GM12878 (cell line): ENCODE measurements at regions not wholly inside any gene's neighbourhood (a gene's known extent, or its start where the extent isn't known, plus 50 kb on each side); places are given as distances from the start of the nearest gene placed in this dataset.

ENCODE experiments used
- ATAC-seq: fragments of 200-7000 bp; cut with Tn5 transposase; 3 replicates; pipeline ENCODE4 v1.9.1; 2020; ENCODE audit warnings: mild to moderate bottlenecking, moderate library complexity
- BruUV-seq: library from RNA; stranded (reverse); fragments of 400-500 nt; replicated peaks from 2 replicates; lab custom pipeline; 2021; lab: Mats Ljungman, UMichigan
- CTCF ChIA-PET: fragments of 300-600 bp; sonication (Branson Sonifier 250); formaldehyde crosslinking; extraction: SDS; loops from one replicate; lab custom pipeline; 2021; ENCODE audit warnings: inconsistent platforms; lab: Yijun Ruan, JAX
- POLR2A ChIA-PET: fragments of 350-600 bp; formaldehyde crosslinking; extraction: SDS; loops from one replicate; lab custom pipeline; 2021; ENCODE audit warnings: inconsistent platforms; lab: Charles Lee
- RAD21 ChIA-PET: fragments of 300-600 bp; sonication (Branson Sonifier 250); formaldehyde crosslinking; loops from one replicate; lab custom pipeline; 2023; ENCODE audit warnings: antibody characterized with exemption; ENCODE audit not compliant: unreplicated experiment; lab: Charles Lee
- SMC1A ChIA-PET: fragments of 300-600 bp; sonication (Branson Sonifier 250); formaldehyde crosslinking; loops from one replicate; lab custom pipeline; 2023; ENCODE audit not compliant: unreplicated experiment, uncharacterized antibody; lab: Charles Lee
- DNase-seq: peaks from one replicate; pipeline ENCODE4 v3.0.0-alpha.2; 2011; ENCODE audit warnings: low read depth, low spot score
- FAIRE-seq: peaks from 3 replicates; lab custom pipeline; 2011; peaks lifted over from hg19 to GRCh38; lab: Jason Lieb, UNC
- H2AFZ ChIP-seq: 2 replicates; pipeline ENCODE4 v1.6.0; 2011; ENCODE audit warnings: low read depth, low read length, control low read depth; ENCODE audit not compliant: control insufficient read depth
- H3K27ac ChIP-seq: 2 replicates; pipeline ENCODE4 v1.5.1; 2011; ENCODE audit warnings: control low read depth; ENCODE audit not compliant: control insufficient read depth, insufficient read depth
- H3K27me3 ChIP-seq, 2 experiments: replicated peaks in 1 of 2; 2 replicates each; pipeline versions ENCODE4 v1.6.0 to v1.6.1; 2011; ENCODE audit warnings: low read length in 1 of 2; ENCODE audit not compliant: control insufficient read depth in 2 of 2, insufficient read depth in 2 of 2
- H3K36me3 ChIP-seq, 2 experiments: 2 replicates each; pipeline ENCODE4 v1.5.1; 2011; ENCODE audit warnings: low read length in 1 of 2; ENCODE audit not compliant: control insufficient read depth in 2 of 2, insufficient read depth in 2 of 2
- H3K4me1 ChIP-seq: 2 replicates; pipeline ENCODE4 v1.6.1; 2011; ENCODE audit warnings: mild to moderate bottlenecking, low read length, moderate library complexity, mixed read lengths; ENCODE audit not compliant: control insufficient read depth, insufficient read depth
- H3K4me2 ChIP-seq: 2 replicates; pipeline ENCODE4 v1.6.0; 2011; ENCODE audit warnings: control low read depth; ENCODE audit not compliant: control insufficient read depth, insufficient read depth
- H3K4me3 ChIP-seq: fragments of 200-600 bp; sonication (generic); 2 replicates; pipeline ENCODE4 v1.5.1; 2016
- H3K79me2 ChIP-seq: 2 replicates; pipeline ENCODE4 v1.6.0; 2011; ENCODE audit warnings: low read length; ENCODE audit not compliant: control insufficient read depth, insufficient read depth
- H3K9ac ChIP-seq: 2 replicates; pipeline ENCODE4 v1.8.0; 2011; ENCODE audit warnings: low read length, control low read depth, mixed read lengths; ENCODE audit not compliant: control insufficient read depth, insufficient read depth
- H3K9me3 ChIP-seq: replicated peaks from 3 replicates; pipeline ENCODE4 v1.5.1; 2011; ENCODE audit warnings: mild to moderate bottlenecking, low read length; ENCODE audit not compliant: control insufficient read depth, insufficient read depth
- H4K20me1 ChIP-seq: 2 replicates; pipeline ENCODE4 v1.6.0; 2011; ENCODE audit not compliant: control insufficient read depth, insufficient read depth
- BHLHE40 ChIP-seq, 2 experiments: fragments of 450-650 bp in 1 of 2; IDR thresholded peaks; 2 replicates each; pipeline ENCODE4 v1.6.1; 2011 to 2017; ENCODE audit warnings: low read depth in 2 of 2, borderline replicate concordance in 1 of 2, improper control_type of control experiment in 1 of 2, low read length in 1 of 2, mild to moderate bottlenecking in 1 of 2
- BMI1 ChIP-seq: fragments of 450-650 bp; IDR thresholded peaks from 2 replicates; pipeline ENCODE4 v1.6.1; 2016; ENCODE audit warnings: mild to moderate bottlenecking, moderate library complexity, borderline replicate concordance
- CBX3 ChIP-seq: fragments of 200-600 bp; sonication (generic); IDR thresholded peaks from 2 replicates; pipeline ENCODE4 v1.6.1; 2016; ENCODE audit warnings: low read depth, borderline replicate concordance
- CHD1 ChIP-seq: IDR thresholded peaks from 2 replicates; pipeline ENCODE4 v1.6.1; 2012; ENCODE audit warnings: low read depth, low read length, improper control_type of control experiment
- LARP7 ChIP-seq: fragments of 450-650 bp; IDR thresholded peaks from 2 replicates; pipeline ENCODE4 v1.6.1; 2017; ENCODE audit warnings: mild to moderate bottlenecking
- MYB ChIP-seq: fragments of 150-350 bp; IDR thresholded peaks from 2 replicates; pipeline ENCODE4 v1.6.1; 2014; ENCODE audit warnings: mild to moderate bottlenecking, low read depth, low read length, borderline replicate concordance
- NFXL1 ChIP-seq: fragments of 450-650 bp; IDR thresholded peaks from 2 replicates; pipeline ENCODE4 v1.6.1; 2017; ENCODE audit warnings: antibody characterized with exemption, mild to moderate bottlenecking, borderline replicate concordance
- POLR2AphosphoS2 ChIP-seq: IDR thresholded peaks from 2 replicates; pipeline ENCODE4 v1.6.1; 2011; ENCODE audit warnings: low read depth, mild to moderate bottlenecking, low read length, improper control_type of control experiment, moderate library complexity
- POLR2AphosphoS5 ChIP-seq: IDR thresholded peaks from 2 replicates; pipeline ENCODE4 v1.6.1; 2011; ENCODE audit warnings: mild to moderate bottlenecking, low read length, inconsistent platforms
- USF1 ChIP-seq: IDR thresholded peaks from 2 replicates; pipeline ENCODE4 v1.6.1; 2011; ENCODE audit warnings: borderline replicate concordance, low read depth, mild to moderate bottlenecking, moderate library complexity, mixed read lengths, low read length; ENCODE audit not compliant: insufficient read depth; ENCODE audit errors: extremely low read length
- ZBTB11 ChIP-seq: fragments of 450-650 bp; formaldehyde crosslinking; IDR thresholded peaks from 2 replicates; pipeline ENCODE4 v1.5.0; 2022; ENCODE audit warnings: mild to moderate bottlenecking, missing genetic modification characterization
- ZSCAN29 ChIP-seq: fragments of 450-650 bp; IDR thresholded peaks from 2 replicates; pipeline ENCODE4 v1.6.1; 2017; ENCODE audit warnings: mild to moderate bottlenecking, moderate library complexity
- WGBS: methylation state at CpG from one replicate; pipeline ENCODE4 v1.1.6; 2016; ENCODE audit warnings: low lambda C conversion rate; ENCODE audit not compliant: insufficient replicate concordance, insufficient coverage; ENCODE audit errors: missing lambda C conversion rate; 5-methylcytosine and 5-hydroxymethylcytosine counted together
- in situ Hi-C: fragments of 300-500 bp; cut with MboI; formaldehyde crosslinking; loops from 9 replicates; pipeline ENCODE4 v1.14.3; 2018; ENCODE audit warnings: mixed read lengths
- intact Hi-C: fragments of 100-400 bp; cut with micrococcal nuclease; formaldehyde crosslinking; loops from one replicate; pipeline ENCODE4 v1.14.2; 2022; ENCODE audit not compliant: unreplicated experiment
- TF ChIP-seq, protein P1 (sequence below): IDR thresholded peaks from 2 replicates; pipeline ENCODE4 v1.6.1; 2011; ENCODE audit warnings: low read depth, low read length, improper control_type of control experiment, borderline replicate concordance

GRCh38 chr6:159565181-159565710 lies 127.8 kb downstream of the SOD2 start:
- ChIA-PET POLR2A (no interaction called here), CTCF (interaction anchor here (0.6 kb wide), 1 partner anchor 91 kb away, joined by 4 read pairs; no protein-coding TSS in a partner anchor), RAD21 (no interaction called here), SMC1A (no interaction called here)
- FAIRE-seq (no peak), DNase-seq (no peak), ATAC-seq (no peak)
- TF ChIP-seq NFXL1 (no peak), CBX3 (no peak), LARP7 (no peak)
- TF ChIP-seq, protein P1, sequence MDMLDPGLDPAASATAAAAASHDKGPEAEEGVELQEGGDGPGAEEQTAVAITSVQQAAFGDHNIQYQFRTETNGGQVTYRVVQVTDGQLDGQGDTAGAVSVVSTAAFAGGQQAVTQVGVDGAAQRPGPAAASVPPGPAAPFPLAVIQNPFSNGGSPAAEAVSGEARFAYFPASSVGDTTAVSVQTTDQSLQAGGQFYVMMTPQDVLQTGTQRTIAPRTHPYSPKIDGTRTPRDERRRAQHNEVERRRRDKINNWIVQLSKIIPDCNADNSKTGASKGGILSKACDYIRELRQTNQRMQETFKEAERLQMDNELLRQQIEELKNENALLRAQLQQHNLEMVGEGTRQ = no peak
- Histone ChIP-seq H3K27me3 (no peaks in the 10 kb centered on the region; a peak in 1 of 4 replicates), H3K79me2 (no peaks in the 10 kb centered on the region), H3K9me3 (no peaks in the 10 kb centered on the region; the same call in 2 of the 3 replicates), H3K4me1 (no peaks in the 10 kb centered on the region), H3K9ac (no peak overlapping the region), H4K20me1 (no peaks in the 10 kb centered on the region), H3K4me3 (no peak overlapping the region), H3K27ac (no peak overlapping the region), H3K36me3 (no peaks in the 10 kb centered on the region), H2AFZ (no peak overlapping the region), H3K4me2 (no peak overlapping the region)
- intact Hi-C loops = no loop called here
- in situ Hi-C loops = no loop called here
- WGBS = 41% methylated on average over 6 of the region's 7 CpGs
- no TSS peak for BruUV-seq

DNA sequence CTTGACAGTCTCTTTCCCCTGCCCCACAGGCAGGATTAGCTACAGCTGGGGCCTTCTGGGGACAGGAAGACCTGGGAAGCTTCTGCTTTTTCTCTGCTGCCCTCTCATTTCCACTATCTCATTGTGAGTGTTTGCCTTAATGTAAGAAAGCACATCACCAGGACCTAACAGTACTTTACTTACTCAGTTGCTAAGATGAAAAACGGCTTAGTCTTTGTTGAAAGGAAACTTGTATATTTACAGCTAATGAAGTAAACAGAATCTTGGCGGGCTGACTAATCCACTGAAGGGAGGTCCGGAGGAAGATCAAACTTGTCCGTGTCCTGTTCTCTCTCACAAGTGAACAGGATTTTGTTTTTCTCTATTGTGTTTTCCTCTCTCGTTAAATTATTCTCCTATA lies 128.6 kb downstream of the SOD2 start:
- CTCF ChIA-PET = no interaction called here
- BruUV-seq = no TSS peak
- FAIRE-seq = no peak
- no peak for TF ChIP-seq ZSCAN29
- no peak for TF ChIP-seq USF1
- TF ChIP-seq BHLHE40 (IDR thresholded peaks at IDR 0.05; ENCODE audit: borderline replicate concordance in 1 of 2, low read depth in 2 of 2, low read length in 1 of 2) = no peak
- TF ChIP-seq ZBTB11 (CRISPR knock-in tag) = no peak
- TF ChIP-seq POLR2AphosphoS2 = no peak
- no peak for TF ChIP-seq POLR2AphosphoS5
- no peak for TF ChIP-seq CHD1
- TF ChIP-seq MYB = no peak
- TF ChIP-seq BMI1 = no peak

More for the DNA sequence above, 128.6 kb downstream of the SOD2 start:
- DNase-seq = no peak
- SMC1A ChIA-PET = no interaction called here
- Histone ChIP-seq H3K4me1 (no peaks in the 10 kb centered on the region), H3K36me3 (no peaks in the 10 kb centered on the region), H4K20me1 (no peaks in the 10 kb centered on the region), H3K4me2 (no peak overlapping the region), H2AFZ (no peak overlapping the region), H3K4me3 (no peak overlapping the region), H3K27ac (no peak overlapping the region), H3K9me3 (no peaks in the 10 kb centered on the region; the same call in 2 of the 3 replicates), H3K9ac (no peak overlapping the region), H3K79me2 (no peaks in the 10 kb centered on the region), H3K27me3 (no peaks in the 10 kb centered on the region; a peak in 1 of 4 replicates)
- RAD21 ChIA-PET = no interaction called here
- intact Hi-C loops = no loop called here
- no peak for ATAC-seq
- in situ Hi-C loops = no loop called here
- POLR2A ChIA-PET = no interaction called here
- 37% methylated on average over 5 of the region's 5 CpGs for WGBS
